Adrenal gland (tissue), 5 donors: ENCODE measurements at regions not wholly inside any gene's neighbourhood (a gene's known extent, or its start where the extent isn't known, plus 50 kb on each side); places are given as distances from the start of the nearest gene placed in this dataset.

Source experiments
- CTCF ChIP-seq, 6 experiments: fragments of 450-650 bp in 4 of 6; fragments of 200-600 bp in 2 of 6; sonication (generic) in 1 of 6; IDR thresholded peaks; 1 replicate in 5 of 6; 2 replicates in 1 of 6; pipeline versions ENCODE4 v1.5.1 to v1.8.0; 2016 to 2021; ENCODE audit warnings: antibody characterized with exemption in 6 of 6, mild to moderate bottlenecking in 2 of 6, moderate library complexity in 1 of 6
- POLR2A ChIP-seq, 2 donors: fragments of 450-650 bp; IDR thresholded peaks; one replicate each; pipeline ENCODE4 v1.6.1; 2017; ENCODE audit warnings: antibody characterized with exemption in 2 of 2, mild to moderate bottlenecking in 2 of 2, moderate library complexity in 1 of 2
- donor health status: DM: no; HTN: no; CAD: no.

- TF ChIP-seq POLR2A (IDR thresholded peaks at IDR 0.05) (no peak), CTCF (IDR thresholded peaks at IDR 0.05) (no peak)
Observed at GRCh38 chr9:124137944-124138335, 119.8 kb upstream of the NEK6 start.
